Kidney tubule cell (primary cell): ENCODE measurements at regions not wholly inside any gene's neighbourhood (a gene's known extent, or its start where the extent isn't known, plus 50 kb on each side); places are given as distances from the start of the nearest gene placed in this dataset.

ENCODE experiments used
- DNase-seq: peaks from one replicate; pipeline ENCODE4 v3.0.0-alpha.2; 2018; ENCODE audit warnings: low spot score

- no peak for DNase-seq
Observed at GRCh38 chr6:1063671-1064355, 248.1 kb upstream of the FOXQ1 start.

GRCh38 chr6:1062786-1063545, 248.9 kb upstream of the FOXQ1 start:
- no peak for DNase-seq

GRCh38 chr6:1059596-1059995, 252.3 kb upstream of the FOXQ1 start:
- no peak for DNase-seq

- no peak for DNase-seq
Observed at GRCh38 chr6:1057490-1058135, 254.3 kb upstream of the FOXQ1 start.

GRCh38 chr6:1055015-1055921, 256.6 kb upstream of the FOXQ1 start:
- DNase-seq = no peak

GRCh38 chr6:1054653-1055014, 257.3 kb upstream of the FOXQ1 start:
- DNase-seq = no peak

GRCh38 chr6:1053586-1053985, 258.3 kb upstream of the FOXQ1 start:
- DNase-seq = peak; percentile 1

GRCh38 chr6:1052262-1052661, 259.6 kb upstream of the FOXQ1 start:
- no peak for DNase-seq

- DNase-seq = no peak
Observed at GRCh38 chr6:1049900-1050299, 262.0 kb upstream of the FOXQ1 start.

- DNase-seq = no peak
Observed at GRCh38 chr6:1049170-1049569, 262.7 kb upstream of the FOXQ1 start.

GRCh38 chr6:1047981-1048541, 263.8 kb upstream of the FOXQ1 start:
- DNase-seq = no peak

- DNase-seq = no peak
Observed at GRCh38 chr6:1045239-1045638, 266.7 kb upstream of the FOXQ1 start.

- no peak for DNase-seq
Observed at GRCh38 chr6:1044040-1044836, 267.7 kb upstream of the FOXQ1 start.

- DNase-seq = no peak
Observed at GRCh38 chr6:1043458-1043836, 268.5 kb upstream of the FOXQ1 start.

- DNase-seq = no peak
Observed at GRCh38 chr6:1042583-1043457, 269.1 kb upstream of the FOXQ1 start.

GRCh38 chr6:1040393-1040792, 271.5 kb upstream of the FOXQ1 start:
- DNase-seq = no peak

- DNase-seq = no peak
Observed at GRCh38 chr6:1039746-1040145, 272.2 kb upstream of the FOXQ1 start.

- DNase-seq = no peak
Observed at GRCh38 chr6:1039191-1039590, 272.7 kb upstream of the FOXQ1 start.

GRCh38 chr6:1037430-1038202, 274.3 kb upstream of the FOXQ1 start:
- no peak for DNase-seq
